Transverse colon (tissue), 4 donors: ENCODE measurements at regions not wholly inside any gene's neighbourhood (a gene's known extent, or its start where the extent isn't known, plus 50 kb on each side); places are given as distances from the start of the nearest gene placed in this dataset.

Experiments used
- POLR2AphosphoS5 ChIP-seq, 3 donors: sonication (generic); formaldehyde crosslinking; IDR thresholded peaks; one replicate each; pipeline ENCODE4 v1.6.1; 2016; ENCODE audit warnings: antibody characterized with exemption in 3 of 3
- TF ChIP-seq, protein P1 (sequence below), 5 experiments: fragments of 200-600 bp in 3 of 5; fragments of 450-650 bp in 2 of 5; sonication (generic) in 3 of 5; IDR thresholded peaks; 1 replicate in 2 of 5; 2 replicates in 3 of 5; pipeline ENCODE4 v1.5.1; 2016 to 2017; ENCODE audit warnings: antibody characterized with exemption in 5 of 5, inconsistent platforms in 3 of 5, mild to moderate bottlenecking in 2 of 5, moderate library complexity in 1 of 5

GRCh38 chr4:20552004-20552403 is 148.3 kb upstream of the PACRGL start:
- TF ChIP-seq POLR2AphosphoS5 (IDR thresholded peaks at IDR 0.05), result no peak
- TF ChIP-seq, protein P1, sequence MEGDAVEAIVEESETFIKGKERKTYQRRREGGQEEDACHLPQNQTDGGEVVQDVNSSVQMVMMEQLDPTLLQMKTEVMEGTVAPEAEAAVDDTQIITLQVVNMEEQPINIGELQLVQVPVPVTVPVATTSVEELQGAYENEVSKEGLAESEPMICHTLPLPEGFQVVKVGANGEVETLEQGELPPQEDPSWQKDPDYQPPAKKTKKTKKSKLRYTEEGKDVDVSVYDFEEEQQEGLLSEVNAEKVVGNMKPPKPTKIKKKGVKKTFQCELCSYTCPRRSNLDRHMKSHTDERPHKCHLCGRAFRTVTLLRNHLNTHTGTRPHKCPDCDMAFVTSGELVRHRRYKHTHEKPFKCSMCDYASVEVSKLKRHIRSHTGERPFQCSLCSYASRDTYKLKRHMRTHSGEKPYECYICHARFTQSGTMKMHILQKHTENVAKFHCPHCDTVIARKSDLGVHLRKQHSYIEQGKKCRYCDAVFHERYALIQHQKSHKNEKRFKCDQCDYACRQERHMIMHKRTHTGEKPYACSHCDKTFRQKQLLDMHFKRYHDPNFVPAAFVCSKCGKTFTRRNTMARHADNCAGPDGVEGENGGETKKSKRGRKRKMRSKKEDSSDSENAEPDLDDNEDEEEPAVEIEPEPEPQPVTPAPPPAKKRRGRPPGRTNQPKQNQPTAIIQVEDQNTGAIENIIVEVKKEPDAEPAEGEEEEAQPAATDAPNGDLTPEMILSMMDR (IDR thresholded peaks at IDR 0.05), result no peak
